T-helper 2 cell treated with Interferon-gamma antibody and Interleukin-4, amounts not matched to agents 100 ng/mL and 5 ng/mL, for 36 hours (primary cell): ENCODE measurements at regions not wholly inside any gene's neighbourhood (a gene's known extent, or its start where the extent isn't known, plus 50 kb on each side); places are given as distances from the start of the nearest gene placed in this dataset.

ENCODE experiments used
- intact Hi-C: fragments of 100-400 bp; cut with micrococcal nuclease; formaldehyde crosslinking; loops from one replicate; pipeline ENCODE4 v1.15.1; 2023

DNA sequence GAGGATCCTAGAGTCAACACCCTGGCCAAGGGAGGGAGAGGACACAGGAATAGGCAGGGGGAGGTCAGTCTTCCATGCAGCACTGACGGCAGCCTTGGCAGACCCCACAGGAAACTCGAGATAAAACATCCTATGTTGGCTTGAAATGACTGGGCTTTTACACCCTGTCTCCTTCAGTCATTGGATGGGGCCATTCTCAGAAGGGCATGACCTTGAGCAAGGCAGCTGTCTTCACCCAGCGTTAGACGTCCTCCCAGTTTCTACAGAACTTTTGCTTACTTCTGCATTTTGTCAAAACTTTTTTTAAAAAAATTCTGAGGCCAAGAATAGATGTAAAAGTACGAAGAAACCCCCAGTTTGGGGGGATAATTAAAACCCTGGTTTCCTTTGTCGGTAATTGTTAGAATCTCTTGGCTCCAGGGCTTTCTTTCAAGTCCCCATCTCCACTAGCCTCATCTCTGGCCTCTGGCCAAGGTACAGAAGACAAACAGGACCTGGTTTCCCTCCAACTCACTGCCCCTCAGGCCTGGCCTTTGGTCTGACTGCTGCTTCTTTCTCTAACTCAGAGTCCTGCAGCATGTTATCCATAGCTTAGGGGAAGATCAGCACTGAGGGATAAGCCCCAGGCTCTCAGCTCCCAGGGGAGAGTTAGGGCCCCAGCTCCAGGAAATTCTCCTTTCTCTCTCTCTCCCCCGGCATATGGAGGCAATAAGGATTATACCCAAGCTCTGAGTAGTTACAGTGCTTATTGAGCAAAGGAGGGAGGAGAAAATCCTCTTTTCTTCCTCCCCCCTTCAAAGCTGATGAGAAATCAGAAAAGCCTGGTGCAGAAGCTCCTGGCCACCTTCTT, 51.6 kb upstream of the KCND3 start:
- intact Hi-C loops, result no loop called here

GRCh38 chr1:112043901-112044300, 54.4 kb upstream of the KCND3 start:
- intact Hi-C loops, result no loop called here

DNA sequence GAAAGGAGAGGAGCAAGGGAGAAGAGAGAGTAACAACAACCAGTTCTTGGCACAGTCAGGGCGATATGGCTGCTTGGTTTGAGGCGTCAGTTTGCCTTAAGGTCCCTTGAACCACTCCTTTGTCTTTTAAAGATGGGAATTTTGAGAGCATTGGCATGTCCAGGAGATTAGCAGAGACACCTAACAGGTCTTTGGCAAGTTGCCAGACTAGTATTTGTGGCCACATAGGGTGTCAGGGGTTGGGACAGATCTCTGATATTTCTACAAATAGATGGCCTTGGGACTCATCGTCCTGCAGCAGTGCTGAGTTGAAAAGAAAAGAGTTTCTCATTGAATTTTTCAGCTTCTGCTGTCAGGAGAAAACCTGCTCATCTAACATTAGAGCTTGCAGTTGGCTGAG, 55.3 kb upstream of the KCND3 start:
- intact Hi-C loops, result no loop called here

- intact Hi-C loops, result no loop called here
These were observed 57.2 kb upstream of the KCND3 start for GRCh38 chr1:112046630-112047029.

- intact Hi-C loops, result no loop called here
These were observed 59.0 kb upstream of the KCND3 start for GRCh38 chr1:112048421-112048820.

GRCh38 chr1:112054510-112054909, 65.0 kb upstream of the KCND3 start:
- intact Hi-C loops, result no loop called here

DNA sequence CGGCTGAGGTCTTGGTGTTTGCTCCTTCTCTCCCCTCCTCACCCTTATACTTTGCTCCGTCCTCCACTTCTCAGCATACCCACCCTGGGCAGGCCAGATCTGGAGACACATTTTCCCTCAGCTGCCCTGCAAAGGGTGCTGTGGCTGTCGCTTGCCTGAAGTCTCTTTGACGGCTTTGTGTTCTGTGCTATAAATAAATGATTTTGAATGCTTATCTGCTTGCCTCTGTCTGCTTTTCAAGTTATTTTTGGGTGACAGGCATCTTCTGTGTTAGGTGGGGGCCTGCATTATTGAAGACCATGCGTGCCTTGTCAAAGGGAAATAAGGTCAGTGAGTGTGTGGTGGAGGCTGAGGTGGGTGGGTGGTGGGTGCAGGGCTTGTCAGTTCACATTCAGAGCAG, 66.9 kb upstream of the KCND3 start:
- intact Hi-C loops, result no loop called here

- intact Hi-C loops, result no loop called here
These were observed 68.3 kb upstream of the KCND3 start for GRCh38 chr1:112057736-112058135.

- intact Hi-C loops, result no loop called here
These were observed 69.5 kb upstream of the KCND3 start for GRCh38 chr1:112058815-112059450.

DNA sequence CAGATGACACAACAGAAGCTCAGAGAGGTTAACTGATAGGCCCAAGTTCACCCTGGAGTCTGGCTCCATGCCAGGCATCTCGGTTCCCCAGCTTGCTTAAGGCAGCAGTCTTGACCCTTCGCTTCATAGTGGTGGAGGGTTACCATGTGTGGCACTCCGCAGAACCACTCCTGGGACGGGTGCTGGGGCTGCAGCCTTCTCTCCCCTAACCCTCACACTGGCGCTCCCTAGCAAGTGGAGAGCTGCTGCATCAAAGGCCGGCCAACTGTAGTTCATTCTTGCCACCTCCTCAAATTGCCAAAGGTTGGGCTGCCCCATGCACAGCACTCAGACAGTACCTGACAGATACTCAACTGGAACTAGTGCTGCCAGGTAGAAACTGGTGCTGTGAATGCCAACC, 70.2 kb upstream of the KCND3 start:
- intact Hi-C loops, result no loop called here

DNA sequence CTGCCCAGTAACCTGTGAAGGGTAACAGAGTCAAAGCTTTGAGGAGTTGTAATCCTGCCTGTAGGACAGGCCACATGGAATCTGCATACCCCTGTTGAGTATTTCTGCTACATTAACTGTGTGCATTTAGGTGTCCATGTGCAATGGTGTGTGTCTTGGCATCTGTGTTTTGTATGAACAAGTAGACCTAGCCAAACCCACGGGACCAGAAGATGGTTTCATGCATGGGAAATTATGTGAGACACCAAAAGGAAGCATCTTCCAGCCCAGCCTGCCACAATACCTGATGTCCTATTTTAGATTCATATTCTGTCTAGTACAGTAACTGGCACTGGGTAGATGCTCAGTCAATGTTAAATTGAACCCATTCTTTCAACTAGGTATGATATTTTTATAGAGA, 70.8 kb upstream of the KCND3 start:
- intact Hi-C loops, result no loop called here

- intact Hi-C loops, result no loop called here
These were observed 71.6 kb upstream of the KCND3 start for GRCh38 chr1:112061056-112061455.

DNA sequence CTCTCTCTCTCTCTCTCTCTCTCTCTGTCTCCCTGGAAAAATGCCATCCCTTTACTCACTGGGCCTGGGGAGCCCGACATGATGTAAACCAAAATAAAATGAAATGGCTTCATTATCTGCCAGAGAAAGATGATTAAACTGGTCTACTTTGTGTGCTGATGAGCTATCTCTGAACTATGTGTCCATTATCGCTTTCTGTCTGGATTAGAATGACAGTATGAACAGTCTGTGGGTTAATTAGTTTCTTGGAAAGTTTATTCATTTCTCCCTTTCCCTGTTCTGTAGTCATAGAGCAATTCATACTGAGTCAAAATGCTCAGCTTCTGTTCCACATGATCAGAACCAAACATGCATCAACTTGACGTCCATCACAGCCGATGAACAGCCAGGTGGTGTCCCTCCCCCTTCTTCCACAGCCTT, 72.4 kb upstream of the KCND3 start:
- intact Hi-C loops, result no loop called here

DNA sequence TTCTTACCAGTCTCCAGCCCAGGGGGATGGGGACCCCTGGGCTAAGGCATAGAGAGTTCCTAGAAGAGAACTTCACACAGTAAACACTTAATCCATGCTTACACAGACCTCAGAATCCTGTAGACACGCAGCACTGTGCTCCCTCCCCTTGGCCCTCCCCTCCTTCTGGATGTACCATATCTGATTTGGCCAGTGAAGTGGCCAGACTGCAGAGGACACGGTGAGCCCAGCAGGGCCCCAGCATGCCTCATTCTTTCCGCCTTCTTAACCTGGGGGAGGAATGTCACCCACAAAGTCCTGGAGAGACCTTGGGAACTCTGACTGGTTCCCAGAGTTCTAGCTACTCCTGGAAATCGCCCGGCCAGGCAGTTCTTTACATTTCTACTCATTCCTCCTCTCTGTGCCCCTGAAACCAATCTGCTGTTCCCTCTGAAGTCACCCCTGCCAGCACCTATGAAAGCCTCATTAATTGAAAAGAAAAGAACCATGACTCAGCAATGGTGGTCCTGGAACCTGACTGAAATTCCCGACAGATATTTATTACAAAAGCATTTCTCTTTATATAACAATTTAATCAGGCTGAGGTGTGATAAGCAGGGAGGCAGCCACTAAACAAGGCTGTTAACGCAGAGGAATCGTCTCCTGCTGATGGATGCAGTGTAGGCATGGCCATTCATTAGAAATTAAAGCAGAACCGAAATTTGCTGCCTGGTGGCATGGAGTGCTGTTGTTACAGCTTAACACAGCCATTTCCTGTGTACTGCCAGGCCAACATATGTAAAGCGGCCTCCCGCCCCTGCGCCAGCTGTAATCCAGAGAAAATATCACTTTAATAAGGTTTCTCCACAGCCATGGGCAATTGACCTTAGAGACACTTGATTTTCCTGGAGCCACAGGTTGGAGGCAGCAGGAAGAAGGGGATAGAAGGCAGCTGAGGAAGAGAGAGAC, 74.6 kb upstream of the KCND3 start:
- intact Hi-C loops, result no loop called here

GRCh38 chr1:112067989-112068388, 78.5 kb upstream of the KCND3 start:
- intact Hi-C loops, result no loop called here

DNA sequence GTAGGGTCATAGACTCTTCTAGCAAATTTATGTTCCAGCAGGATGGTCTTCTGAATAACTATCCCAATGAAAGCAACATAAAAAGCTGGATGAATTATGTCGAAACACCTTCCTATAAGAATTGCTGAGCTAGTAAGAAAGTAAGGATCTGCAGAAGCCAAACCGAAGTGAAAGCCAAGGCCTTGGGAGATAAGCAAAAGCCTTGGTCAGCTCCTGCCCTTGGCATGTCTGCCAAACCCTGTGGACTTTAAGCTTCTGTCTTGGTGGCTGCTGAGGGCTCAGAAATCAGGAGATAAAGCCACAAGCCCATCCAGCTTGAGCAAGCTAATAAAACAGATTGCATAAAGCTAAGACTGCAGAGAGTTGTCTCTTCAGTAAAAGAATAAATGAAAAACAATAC, 81.2 kb upstream of the KCND3 start:
- intact Hi-C loops, result no loop called here

DNA sequence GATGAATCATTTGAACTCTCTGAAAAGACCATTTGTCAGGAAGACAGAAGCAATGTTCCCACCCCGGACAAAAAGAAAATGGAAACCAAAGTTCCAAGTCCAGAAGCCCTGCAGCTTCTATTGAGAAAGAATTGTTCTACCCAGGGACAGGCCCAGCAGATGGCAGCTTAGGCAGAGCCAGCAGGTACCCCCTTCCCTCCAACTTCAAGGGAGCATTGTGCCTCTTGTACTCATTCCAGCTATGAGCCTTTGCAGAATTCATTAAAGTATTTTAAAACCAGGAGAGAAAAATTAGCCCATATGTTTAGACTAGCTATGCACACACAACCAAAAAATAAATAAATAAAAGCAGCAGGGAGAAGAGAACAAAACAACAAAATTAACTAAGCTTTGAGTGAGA, 85.2 kb upstream of the KCND3 start:
- intact Hi-C loops, result no loop called here

- intact Hi-C loops, result no loop called here
These were observed 86.1 kb upstream of the KCND3 start for GRCh38 chr1:112075566-112075965.

- intact Hi-C loops, result no loop called here
These were observed 90.0 kb upstream of the KCND3 start for GRCh38 chr1:112079446-112079845.

DNA sequence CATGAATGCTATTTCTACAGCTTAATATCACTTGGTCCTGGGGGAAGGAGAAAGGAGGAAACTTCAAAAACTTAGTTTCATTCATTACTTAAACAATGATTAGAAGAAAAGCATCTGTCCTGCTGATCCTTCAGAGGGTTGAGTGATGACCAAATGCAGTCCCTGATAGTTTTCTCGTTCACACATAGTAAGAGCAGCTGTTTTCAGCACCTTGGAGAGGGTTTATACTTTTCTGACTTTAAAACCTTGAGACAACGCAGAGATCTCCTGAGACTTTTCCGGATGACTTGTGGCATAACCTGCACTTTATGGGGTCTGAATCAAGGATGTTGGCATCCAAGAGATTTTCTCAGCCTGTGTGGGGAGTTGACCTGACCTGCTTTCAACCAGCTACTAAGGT, 94.0 kb upstream of the KCND3 start:
- intact Hi-C loops, result no loop called here

GRCh38 chr1:112092656-112093371, 103.3 kb upstream of the KCND3 start:
- intact Hi-C loops, result no loop called here
